Fibroblast of lung (primary cell): ENCODE measurements at regions not wholly inside any gene's neighbourhood (a gene's known extent, or its start where the extent isn't known, plus 50 kb on each side); places are given as distances from the start of the nearest gene placed in this dataset.

ENCODE experiments used
- DNase-seq, 2 donors: peaks; one replicate each; pipeline versions ENCODE4 v3.0.0 to v3.0.0-alpha.2; 2010; ENCODE audit warnings: low read depth in 2 of 2
- H2AFZ ChIP-seq: 2 replicates; pipeline ENCODE4 v1.5.1; 2012; ENCODE audit warnings: low read length, control low read depth, inconsistent platforms
- H3K27ac ChIP-seq: 2 replicates; pipeline ENCODE4 v1.5.1; 2011; ENCODE audit warnings: low read length, control low read depth; ENCODE audit not compliant: insufficient read depth
- H3K27me3 ChIP-seq: 2 replicates; pipeline ENCODE4 v1.5.1; 2011; ENCODE audit warnings: mild to moderate bottlenecking, low read length; ENCODE audit not compliant: control insufficient read depth, insufficient read depth
- H3K36me3 ChIP-seq: 2 replicates; pipeline ENCODE4 v1.5.1; 2011; ENCODE audit warnings: low read length; ENCODE audit not compliant: control insufficient read depth, insufficient read depth
- H3K4me1 ChIP-seq: 2 replicates; pipeline ENCODE4 v1.5.1; 2011; ENCODE audit warnings: low read length; ENCODE audit not compliant: control insufficient read depth, insufficient read depth; ENCODE audit errors: extremely low read depth
- H3K4me2 ChIP-seq: 2 replicates; pipeline ENCODE4 v1.5.1; 2011; ENCODE audit warnings: low read length, control low read depth; ENCODE audit not compliant: insufficient read depth; ENCODE audit errors: extremely low read depth
- H3K4me3 ChIP-seq, 4 experiments: fragments of 200-600 bp in 1 of 4; sonication (generic) in 1 of 4; replicated peaks in 1 of 4; 2 replicates each; pipeline ENCODE4 v1.5.1; 2011 to 2016; ENCODE audit warnings: low read length in 4 of 4, low read depth in 3 of 4, mild to moderate bottlenecking in 3 of 4, control low read depth in 2 of 4, inconsistent platforms in 1 of 4, mixed read lengths in 1 of 4; ENCODE audit not compliant: insufficient read depth in 1 of 4; ENCODE audit errors: control extremely low read depth in 1 of 4
- H3K79me2 ChIP-seq: 2 replicates; pipeline ENCODE4 v1.5.1; 2012; ENCODE audit warnings: mild to moderate bottlenecking, low read length, inconsistent platforms; ENCODE audit not compliant: control insufficient read depth, insufficient read depth
- H3K9ac ChIP-seq: 2 replicates; pipeline ENCODE4 v1.5.1; 2011; ENCODE audit warnings: mild to moderate bottlenecking, low read length, control low read depth; ENCODE audit not compliant: insufficient read depth
- H3K9me3 ChIP-seq: 2 replicates; pipeline ENCODE4 v1.5.1; 2012; ENCODE audit warnings: low read depth, low read length; ENCODE audit not compliant: control insufficient read depth, insufficient read depth
- H4K20me1 ChIP-seq: 2 replicates; pipeline ENCODE4 v1.5.1; 2011; ENCODE audit warnings: low read length; ENCODE audit not compliant: control insufficient read depth, insufficient read depth; ENCODE audit errors: extremely low read depth
- CTCF ChIP-seq, 2 donors: IDR thresholded peaks in 1 of 2; conservative IDR thresholded peaks in 1 of 2; 1 replicate in 1 of 2; 2 replicates in 1 of 2; pipeline ENCODE4 v1.5.1; 2011 to 2012; ENCODE audit warnings: low read length in 2 of 2, control low read depth in 1 of 2, inconsistent platforms in 1 of 2, low read depth in 1 of 2, mild to moderate bottlenecking in 1 of 2
- EZH2 ChIP-seq: IDR thresholded peaks from 2 replicates; pipeline ENCODE4 v1.5.1; 2012; ENCODE audit warnings: low read length, control low read depth, mild to moderate bottlenecking; ENCODE audit errors: missing control alignments

- Histone ChIP-seq H2AFZ (no peak overlapping the region), H3K9ac (no peak overlapping the region), H4K20me1 (no peaks in the 10 kb centered on the region), H3K4me3 (no peak overlapping the region), H3K9me3 (no peaks in the 10 kb centered on the region), H3K27ac (no peak overlapping the region), H3K36me3 (no peaks in the 10 kb centered on the region), H3K79me2 (no peaks in the 10 kb centered on the region), H3K4me2 (no peak overlapping the region), H3K4me1 (no peaks in the 10 kb centered on the region), H3K27me3 (no peaks in the 10 kb centered on the region)
- no peak for DNase-seq
- TF ChIP-seq EZH2 (no peak), CTCF (conservative IDR thresholded peaks at IDR 0.05 in 1 of 2, IDR thresholded peaks at IDR 0.05 in 1 of 2; ENCODE audit: low read depth in 1 of 2, low read length in 2 of 2) (no peak)
Observed at GRCh38 chr16:51490866-51491265, 339.8 kb upstream of the SALL1 start.

- H4K20me1 ChIP-seq: no peaks in the 10 kb centered on the region
- no peak overlapping the region for H3K4me2 ChIP-seq
- H3K27me3 ChIP-seq: no peaks in the 10 kb centered on the region
- H3K9me3 ChIP-seq: no peaks in the 10 kb centered on the region
- H3K36me3 ChIP-seq: no peaks in the 10 kb centered on the region
- DNase-seq: no peak
- H3K4me3 ChIP-seq: no peak overlapping the region
- H3K9ac ChIP-seq: no peak overlapping the region
- H3K4me1 ChIP-seq: no peaks in the 10 kb centered on the region
- TF ChIP-seq CTCF (conservative IDR thresholded peaks at IDR 0.05 in 1 of 2, IDR thresholded peaks at IDR 0.05 in 1 of 2; ENCODE audit: low read depth in 1 of 2, low read length in 2 of 2) (no peak), EZH2 (no peak)
- no peaks in the 10 kb centered on the region for H3K79me2 ChIP-seq
- no peak overlapping the region for H2AFZ ChIP-seq
- no peak overlapping the region for H3K27ac ChIP-seq
Observed at GRCh38 chr16:51487880-51488279, 336.8 kb upstream of the SALL1 start.

- TF ChIP-seq CTCF (conservative IDR thresholded peaks at IDR 0.05 in 1 of 2, IDR thresholded peaks at IDR 0.05 in 1 of 2; ENCODE audit: low read depth in 1 of 2, low read length in 2 of 2): no peak
- no peak for TF ChIP-seq EZH2
- DNase-seq: no peak
- Histone ChIP-seq H3K79me2 (no peaks in the 10 kb centered on the region), H4K20me1 (no peaks in the 10 kb centered on the region), H3K4me1 (no peaks in the 10 kb centered on the region), H3K27ac (no peak overlapping the region), H3K9me3 (no peaks in the 10 kb centered on the region), H3K4me3 (no peak overlapping the region), H3K36me3 (no peaks in the 10 kb centered on the region), H2AFZ (no peak overlapping the region), H3K9ac (no peak overlapping the region), H3K27me3 (no peaks in the 10 kb centered on the region), H3K4me2 (no peak overlapping the region)
Observed at GRCh38 chr16:51474414-51475091, 323.5 kb upstream of the SALL1 start.
